GM12874 (cell line): ENCODE measurements at regions not wholly inside any gene's neighbourhood (a gene's known extent, or its start where the extent isn't known, plus 50 kb on each side); places are given as distances from the start of the nearest gene placed in this dataset.

Source experiments
- TF ChIP-seq, protein P1 (sequence below): IDR thresholded peaks from 2 replicates; pipeline ENCODE4 v1.5.1; 2011; ENCODE audit warnings: low read depth, mild to moderate bottlenecking, control low read depth, low read length, moderate library complexity; ENCODE audit not compliant: insufficient read depth

DNA sequence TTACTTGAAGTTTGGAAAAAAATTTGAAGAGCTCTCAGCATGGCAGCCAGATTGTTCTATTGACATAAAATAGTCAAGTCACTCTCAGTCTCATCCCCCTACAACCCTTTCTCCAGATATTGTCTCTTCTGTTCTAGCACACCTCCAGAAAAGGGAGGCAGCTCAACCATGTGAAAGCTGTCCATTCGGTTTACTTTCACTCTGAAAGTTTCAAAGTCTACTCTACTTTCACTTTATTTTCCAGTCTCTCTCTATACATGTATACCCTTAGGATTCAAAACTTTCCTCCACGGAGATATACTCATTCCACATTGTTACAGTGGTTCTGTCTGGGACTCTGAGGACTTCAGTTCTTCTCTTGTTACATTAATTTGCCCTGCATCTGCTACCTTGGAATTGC lies 111.0 kb upstream of the STAC start:
- TF ChIP-seq, protein P1, sequence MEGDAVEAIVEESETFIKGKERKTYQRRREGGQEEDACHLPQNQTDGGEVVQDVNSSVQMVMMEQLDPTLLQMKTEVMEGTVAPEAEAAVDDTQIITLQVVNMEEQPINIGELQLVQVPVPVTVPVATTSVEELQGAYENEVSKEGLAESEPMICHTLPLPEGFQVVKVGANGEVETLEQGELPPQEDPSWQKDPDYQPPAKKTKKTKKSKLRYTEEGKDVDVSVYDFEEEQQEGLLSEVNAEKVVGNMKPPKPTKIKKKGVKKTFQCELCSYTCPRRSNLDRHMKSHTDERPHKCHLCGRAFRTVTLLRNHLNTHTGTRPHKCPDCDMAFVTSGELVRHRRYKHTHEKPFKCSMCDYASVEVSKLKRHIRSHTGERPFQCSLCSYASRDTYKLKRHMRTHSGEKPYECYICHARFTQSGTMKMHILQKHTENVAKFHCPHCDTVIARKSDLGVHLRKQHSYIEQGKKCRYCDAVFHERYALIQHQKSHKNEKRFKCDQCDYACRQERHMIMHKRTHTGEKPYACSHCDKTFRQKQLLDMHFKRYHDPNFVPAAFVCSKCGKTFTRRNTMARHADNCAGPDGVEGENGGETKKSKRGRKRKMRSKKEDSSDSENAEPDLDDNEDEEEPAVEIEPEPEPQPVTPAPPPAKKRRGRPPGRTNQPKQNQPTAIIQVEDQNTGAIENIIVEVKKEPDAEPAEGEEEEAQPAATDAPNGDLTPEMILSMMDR: no peak

DNA sequence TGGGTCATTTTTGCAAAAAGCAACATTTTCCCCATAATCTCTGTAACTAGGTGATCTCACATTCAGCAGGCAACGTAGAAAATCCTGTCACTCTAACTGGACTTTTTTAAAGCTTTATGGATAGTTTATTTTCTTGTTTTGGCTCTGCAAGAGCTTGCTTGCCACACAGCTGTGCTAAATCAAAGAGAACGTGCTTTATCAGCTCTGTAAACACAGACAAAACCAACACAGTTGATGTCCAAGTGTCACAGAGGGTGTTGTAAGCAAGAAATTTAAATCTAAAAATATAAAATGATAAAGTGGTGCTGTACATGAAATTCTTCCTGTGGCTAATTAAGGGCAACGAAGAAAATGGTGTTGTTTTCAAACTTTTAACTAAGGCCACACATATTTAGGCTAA lies 97.5 kb upstream of the STAC start:
- TF ChIP-seq, protein P1: no peak

DNA sequence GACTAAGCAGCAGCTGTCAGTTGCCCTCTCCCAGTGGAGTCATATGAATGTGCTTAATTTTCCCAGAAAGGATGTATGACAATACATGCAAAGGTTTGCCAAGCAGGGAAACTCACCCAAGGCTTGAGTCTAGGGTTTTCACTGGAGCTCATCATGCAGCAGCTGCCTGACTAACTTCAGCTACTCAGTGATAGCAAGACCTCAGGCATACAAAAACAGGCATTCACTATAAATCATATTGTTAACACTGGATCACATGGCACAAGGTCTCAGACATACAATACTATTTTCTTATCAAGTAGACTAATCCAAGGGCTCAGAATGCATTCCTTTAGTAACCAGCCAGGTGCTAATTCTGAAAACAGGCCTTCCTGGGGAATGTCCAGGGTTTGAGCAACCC lies 85.0 kb upstream of the STAC start:
- TF ChIP-seq, protein P1: no peak

DNA sequence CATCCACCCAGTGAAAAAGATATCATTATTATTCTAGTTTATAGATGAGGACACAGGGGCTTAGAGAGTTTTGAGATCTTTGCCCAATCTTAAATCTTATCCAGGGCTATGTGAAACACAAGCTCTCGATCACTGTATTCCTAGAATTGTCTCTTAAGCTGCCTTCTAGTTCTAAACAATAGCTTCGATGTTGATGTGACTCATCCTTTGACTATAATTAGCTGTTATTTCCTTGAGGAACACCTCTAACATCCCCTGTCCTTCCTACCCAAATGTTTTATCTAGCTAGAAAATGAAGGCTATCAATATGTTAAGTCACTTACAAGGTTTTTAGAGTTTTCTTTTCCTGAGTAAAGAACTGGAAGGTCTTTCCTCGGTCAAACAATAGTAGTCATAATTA lies 83.1 kb upstream of the STAC start:
- TF ChIP-seq, protein P1: no peak

DNA sequence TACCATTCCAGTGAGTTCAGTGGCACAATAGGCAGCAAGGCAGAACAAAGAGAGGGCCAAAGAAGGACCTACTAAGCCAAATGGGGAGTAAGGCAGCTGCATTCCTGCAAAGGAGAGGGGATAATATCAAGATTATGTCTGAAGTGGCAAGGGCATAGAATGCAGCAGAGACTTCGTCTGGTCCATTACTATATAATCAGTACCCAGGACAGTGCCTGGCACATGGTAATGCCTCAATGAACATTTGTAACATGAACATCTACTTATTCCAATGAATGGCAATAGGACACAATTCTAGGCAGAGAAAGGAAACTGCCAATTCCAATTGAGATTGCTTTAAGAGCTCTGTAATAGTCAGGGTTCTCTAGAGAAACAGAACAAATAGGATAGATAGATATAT lies 82.1 kb upstream of the STAC start:
- TF ChIP-seq, protein P1: no peak

DNA sequence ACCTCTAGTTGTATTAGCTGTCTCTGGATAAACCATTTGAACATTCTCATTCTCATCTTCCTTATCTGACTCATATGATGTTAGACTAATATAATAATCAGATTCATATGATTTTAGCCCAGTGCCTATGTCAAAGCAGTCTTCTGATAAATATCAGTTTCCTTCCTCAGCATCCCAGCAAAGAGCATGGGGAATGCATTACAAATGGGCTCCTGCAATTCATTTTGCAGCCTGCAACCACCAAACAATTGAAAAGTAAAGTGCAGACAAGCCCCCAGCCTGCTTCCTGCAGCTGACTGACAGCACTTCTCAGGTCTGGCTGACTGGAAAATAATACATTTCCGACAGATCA lies 78.2 kb upstream of the STAC start:
- TF ChIP-seq, protein P1: no peak

DNA sequence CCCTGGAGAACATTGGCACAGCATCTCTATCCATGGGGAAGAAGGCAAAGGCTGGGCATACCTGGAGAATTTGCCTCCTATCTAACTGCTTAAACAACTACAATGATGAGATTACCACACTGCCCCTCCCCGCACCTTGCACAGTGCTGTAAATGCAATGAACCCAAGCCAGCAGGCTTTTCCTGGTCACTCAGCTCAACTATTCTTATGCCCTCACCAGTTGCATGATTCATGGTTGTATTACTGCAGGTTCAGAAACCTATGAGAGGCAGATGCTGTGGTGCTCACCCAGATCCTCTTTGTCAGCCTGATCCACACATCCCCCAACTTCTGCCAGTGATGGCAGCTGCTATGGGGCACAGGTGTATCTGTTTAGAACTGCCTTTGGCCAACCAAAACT lies 77.7 kb upstream of the STAC start:
- TF ChIP-seq, protein P1: no peak

DNA sequence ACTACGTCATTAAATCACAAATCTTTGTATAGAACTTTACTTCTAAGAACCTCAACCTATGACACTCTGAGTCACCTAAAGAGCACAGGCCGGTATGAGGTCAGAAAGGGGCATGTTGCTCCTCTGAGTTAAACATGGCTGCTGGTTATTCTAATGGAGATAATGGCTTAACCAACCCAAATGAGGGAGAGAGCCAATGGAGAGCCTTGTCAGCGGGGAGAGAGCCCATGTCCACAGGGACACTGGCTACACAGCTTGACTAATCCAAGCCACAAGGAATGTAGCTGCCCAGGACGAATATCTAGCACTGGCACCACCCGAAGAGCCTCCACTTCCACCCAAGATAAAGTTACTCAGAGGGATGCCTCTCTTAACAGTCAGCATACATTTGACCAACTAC lies 77.0 kb upstream of the STAC start:
- TF ChIP-seq, protein P1: no peak
